Occipital lobe (tissue), 1 donor: ENCODE measurements at regions not wholly inside any gene's neighbourhood (a gene's known extent, or its start where the extent isn't known, plus 50 kb on each side); places are given as distances from the start of the nearest gene placed in this dataset.
"Not testable (repeated sequence)": the region's sequence is repeated elsewhere in the genome, so short reads cannot be mapped to it uniquely, and the experiment has no call there.

Experiments used
- DNase-seq: peaks from one replicate; lab custom pipeline; 2025; lab: John Stamatoyannopoulos, UW

- not testable (repeated sequence) for DNase-seq
These were observed 174.4 kb downstream of the TRIM43 start for GRCh38 chr2:95765925-95766910.

GRCh38 chr2:95767531-95767930 is 175.7 kb downstream of the TRIM43 start:
- DNase-seq, result not testable (repeated sequence)

- not testable (repeated sequence) for DNase-seq
These were observed 176.1 kb downstream of the TRIM43 start for GRCh38 chr2:95767950-95768349.

GRCh38 chr2:95769256-95769655 is 177.5 kb downstream of the TRIM43 start:
- not testable (repeated sequence) for DNase-seq

GRCh38 chr2:95770726-95771125 is 178.9 kb downstream of the TRIM43 start:
- not testable (repeated sequence) for DNase-seq

GRCh38 chr2:95774322-95775192 is 182.8 kb downstream of the TRIM43 start:
- not testable (repeated sequence) for DNase-seq

GRCh38 chr2:95775193-95775531 is 183.4 kb downstream of the TRIM43 start:
- not testable (repeated sequence) for DNase-seq
